ENCODE measurements at regions not wholly inside any gene's neighbourhood (a gene's known extent, or its start where the extent isn't known, plus 50 kb on each side); places are given as distances from the start of the nearest gene placed in this dataset.
A peak's percentile ranks its signal among the peaks of the same experiment; 100 is the strongest.

DNA sequence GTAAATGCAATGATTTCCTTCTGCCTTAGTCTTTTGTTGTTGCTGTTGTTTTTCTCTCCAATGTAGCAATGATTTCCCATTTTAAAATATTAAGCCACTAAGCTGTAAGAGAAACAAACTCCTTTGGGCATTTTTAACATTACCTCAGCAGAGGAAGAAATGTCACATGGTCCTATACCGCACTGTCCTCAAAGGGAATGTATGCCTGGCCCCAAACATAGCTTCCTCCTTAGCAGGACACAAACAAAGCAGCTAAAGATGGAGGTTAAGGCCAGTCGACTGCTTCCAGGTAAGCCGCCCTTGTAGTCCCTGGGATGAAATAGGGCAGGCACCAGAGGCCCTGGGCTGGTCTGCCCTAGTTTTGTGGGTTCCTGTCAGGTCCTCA lies 249.0 kb downstream of the TSHZ3 start:
- no peak overlapping the region for H3K27ac ChIP-seq (ENCODE audit: low read depth, low read length)
- H3K4ac ChIP-seq (replicated peaks; ENCODE audit: insufficient read length, low read depth, low read length), result no peak overlapping the region
- no peak for TF ChIP-seq KDM5A (IDR thresholded peaks at IDR 0.05; ENCODE audit: low read length)
- no peak for TF ChIP-seq MAFK (IDR thresholded peaks at IDR 0.05; ENCODE audit: low read depth, low read length)
- TF ChIP-seq BRCA1 (IDR thresholded peaks at IDR 0.05; ENCODE audit: low read depth, low read length), result no peak
- H3K23me2 ChIP-seq (ENCODE audit: low read depth, low read length), result peaks cover 4% of the 10 kb centered on the region
- no peak overlapping the region for H4K91ac ChIP-seq (replicated peaks; ENCODE audit: insufficient read length, low read length)
- no peaks in the 10 kb centered on the region for H3K79me1 ChIP-seq (ENCODE audit: low read depth, low read length)
- no peak overlapping the region for H3K4me3 ChIP-seq (ENCODE audit: extremely low read depth in 1 of 4, insufficient read depth in 2 of 4, low read depth in 3 of 4, low read length in 4 of 4)
- no peak overlapping the region for H2AK5ac ChIP-seq (ENCODE audit: low read depth, low read length)
- H3K4me2 ChIP-seq (ENCODE audit: insufficient read depth in 1 of 2, low read depth in 2 of 2, low read length in 2 of 2), result no peak overlapping the region
- ChIA-PET POLR2A (ENCODE audit: partially characterized antibody) (no interaction called here), CTCF (ENCODE audit: partially characterized antibody) (interaction anchor here (0.6 to 3.5 kb wide), 6 partner anchors 45 to 1448 kb away, joined by 3 to 18 read pairs (median 4); no protein-coding TSS in a partner anchor)
- H3K36me3 ChIP-seq (ENCODE audit: control insufficient read depth in 2 of 4, insufficient read depth in 4 of 4, low read length in 3 of 4), result no peaks in the 10 kb centered on the region
- no peaks in the 10 kb centered on the region; a peak in 1 of 7 replicates for H3K27me3 ChIP-seq (replicated peaks in 1 of 4; ENCODE audit: control insufficient read depth in 3 of 4, extremely low read depth in 1 of 4, insufficient read depth in 3 of 4, low read length in 3 of 4)
- H3K14ac ChIP-seq (ENCODE audit: insufficient read length), result no peak overlapping the region
- no peaks in the 10 kb centered on the region; a peak in 1 of 4 replicates for H3K79me2 ChIP-seq (ENCODE audit: control insufficient read depth in 1 of 2, insufficient read depth in 2 of 2, low read length in 2 of 2)
- peak overlapping the region; percentile 52 for H2AFZ ChIP-seq (ENCODE audit: low read length)
- WGBS, 2 experiments (ENCODE audit: extremely low coverage in 1 of 2, insufficient coverage in 1 of 2, insufficient read length in 1 of 2, insufficient replicate concordance in 2 of 2, low coverage in 1 of 2, low lambda C conversion rate in 2 of 2, missing lambda C conversion rate in 1 of 2), result 79% methylated on average over 3 of the region's 3 CpGs; no CpG with 5 or more reads in 1 of the 2 experiments
- no peak overlapping the region for H3K56ac ChIP-seq (replicated peaks; ENCODE audit: insufficient read length, low read depth, low read length)
- no peak overlapping the region for H3K9ac ChIP-seq (replicated peaks in 1 of 4; ENCODE audit: extremely low read depth in 1 of 4, low read depth in 3 of 4, low read length in 3 of 4)
- no peak overlapping the region for H2BK120ac ChIP-seq (replicated peaks; ENCODE audit: low read depth, low read length)
- no peak overlapping the region for H4K8ac ChIP-seq (ENCODE audit: extremely low read depth, insufficient read depth, low read length)
- H3K4me1 ChIP-seq (replicated peaks in 1 of 4; ENCODE audit: control insufficient read depth in 3 of 4, insufficient read depth in 4 of 4, low read length in 3 of 4), result peaks cover 2 to 11% (median 6%) of the 10 kb centered on the region in 4 experiments; a peak in 2 of 7 replicates
- H3K23ac ChIP-seq (ENCODE audit: insufficient read length), result no peak overlapping the region
- H2BK15ac ChIP-seq (ENCODE audit: low read length), result no peak overlapping the region
- H2BK12ac ChIP-seq (ENCODE audit: low read depth, low read length), result no peak overlapping the region
- no peak overlapping the region for H2BK5ac ChIP-seq (ENCODE audit: low read depth, low read length)
- no peaks in the 10 kb centered on the region for H3K9me3 ChIP-seq (ENCODE audit: insufficient read depth in 2 of 2, low read depth in 1 of 2, low read length in 1 of 2)
- no peak for DNase-seq (ENCODE audit: low read depth in 1 of 2, low spot score in 2 of 2)
- H4K5ac ChIP-seq (ENCODE audit: insufficient read length, low read depth, low read length), result no peak overlapping the region
- no peak overlapping the region for H2BK20ac ChIP-seq (ENCODE audit: low read length)
- no peak overlapping the region for H3K18ac ChIP-seq (ENCODE audit: extremely low read depth, low read length)
- no peak for FAIRE-seq
- no peaks in the 10 kb centered on the region for H4K20me1 ChIP-seq (replicated peaks in 1 of 2; ENCODE audit: control insufficient read depth in 1 of 2, insufficient read depth in 2 of 2, low read length in 2 of 2)
